Activated CD4-positive, alpha-beta memory T cell treated with anti-CD3 and anti-CD28 coated beads for 36 hours (primary cell): ENCODE measurements at regions not wholly inside any gene's neighbourhood (a gene's known extent, or its start where the extent isn't known, plus 50 kb on each side); places are given as distances from the start of the nearest gene placed in this dataset.
"Not testable (repeated sequence)": the region's sequence is repeated elsewhere in the genome, so short reads cannot be mapped to it uniquely, and the experiment has no call there.

Experiments used
- CTCF ChIA-PET: fragments of 350-600 bp; sonication (Branson Sonifier 250); formaldehyde crosslinking; loops from one replicate; lab custom pipeline; 2021; ENCODE audit warnings: antibody characterized with exemption, inconsistent platforms; lab: Charles Lee
- POLR2A ChIA-PET: fragments of 350-600 bp; sonication (Branson Sonifier 250); formaldehyde crosslinking; loops from one replicate; lab custom pipeline; 2021; ENCODE audit warnings: antibody characterized with exemption; lab: Charles Lee
- DNase-seq: peaks from one replicate; pipeline ENCODE4 v3.0.0-alpha.2; 2020
- H3K27ac Mint-ChIP-seq: one replicate; pipeline ENCODE4 v1.8.0; 2021; ENCODE audit warnings: mixed read lengths
- H3K27me3 Mint-ChIP-seq: one replicate; pipeline ENCODE4 v1.8.0; 2021; ENCODE audit warnings: mixed read lengths
- H3K36me3 Mint-ChIP-seq: one replicate; pipeline ENCODE4 v1.8.0; 2021; ENCODE audit warnings: mixed read lengths
- H3K4me1 Mint-ChIP-seq: one replicate; pipeline ENCODE4 v1.8.0; 2021; ENCODE audit warnings: low read depth, mixed read lengths
- H3K4me3 Mint-ChIP-seq: one replicate; pipeline ENCODE4 v1.8.0; 2021; ENCODE audit warnings: mild to moderate bottlenecking, mixed read lengths
- H3K9me3 Mint-ChIP-seq: one replicate; pipeline ENCODE4 v1.8.0; 2021; ENCODE audit warnings: mixed read lengths
- intact Hi-C: fragments of 100-400 bp; cut with micrococcal nuclease; formaldehyde crosslinking; loops from one replicate; pipeline ENCODE4 v1.15.1; 2023

DNA sequence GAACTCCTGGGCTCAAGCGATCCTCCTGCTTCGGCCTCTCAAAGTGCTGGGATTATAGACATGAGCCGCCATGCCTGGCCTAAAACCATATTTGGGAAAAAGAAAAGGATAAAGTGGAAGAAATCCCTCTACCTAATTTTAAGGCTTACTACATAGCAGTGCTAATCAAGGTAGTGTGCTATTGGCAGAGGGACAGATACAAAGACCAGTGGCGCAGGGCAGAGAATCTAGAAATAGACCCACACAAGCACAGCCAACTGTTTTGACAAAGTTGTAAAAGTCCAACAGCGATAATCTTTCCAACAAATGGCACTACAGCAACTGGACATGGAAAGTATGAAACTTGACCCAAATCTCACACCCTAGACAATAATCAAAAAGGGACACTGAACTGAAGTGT, 138.4 kb downstream of the TFCP2L1 start:
- DNase-seq, result no peak
- Mint-ChIP-seq H3K4me3 (no peak overlapping the region), H3K36me3 (no peaks in the 10 kb centered on the region), H3K9me3 (no peaks in the 10 kb centered on the region), H3K27ac (no peak overlapping the region), H3K4me1 (no peaks in the 10 kb centered on the region), H3K27me3 (no peaks in the 10 kb centered on the region)
- ChIA-PET POLR2A (no interaction called here), CTCF (no interaction called here)
- intact Hi-C loops, result no loop called here

DNA sequence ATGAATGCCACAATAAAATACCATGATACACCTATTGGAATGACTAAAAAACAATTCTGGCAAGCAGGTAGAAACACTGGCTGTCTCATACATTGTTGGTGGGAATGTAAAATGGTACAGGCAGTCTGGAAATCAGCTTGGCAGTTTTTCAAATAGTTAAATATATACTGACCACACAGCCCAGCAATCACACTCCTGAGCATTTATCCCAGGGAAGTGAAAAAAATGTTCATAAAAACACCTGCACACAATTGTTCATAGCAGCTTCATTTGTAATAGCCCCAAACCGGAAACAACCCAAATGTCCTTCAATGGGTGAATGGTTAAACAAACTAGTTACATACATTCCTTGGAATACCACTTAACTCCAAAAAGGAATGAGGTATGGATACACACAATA, 137.2 kb downstream of the TFCP2L1 start:
- no peaks in the 10 kb centered on the region for H3K27me3 Mint-ChIP-seq
- H3K36me3 Mint-ChIP-seq, result no peaks in the 10 kb centered on the region
- no peaks in the 10 kb centered on the region for H3K4me1 Mint-ChIP-seq
- ChIA-PET CTCF (no interaction called here), POLR2A (no interaction called here)
- intact Hi-C loops, result no loop called here
- DNase-seq, result no peak
- H3K27ac Mint-ChIP-seq, result no peak overlapping the region
- H3K4me3 Mint-ChIP-seq, result no peak overlapping the region
- no peaks in the 10 kb centered on the region for H3K9me3 Mint-ChIP-seq

DNA sequence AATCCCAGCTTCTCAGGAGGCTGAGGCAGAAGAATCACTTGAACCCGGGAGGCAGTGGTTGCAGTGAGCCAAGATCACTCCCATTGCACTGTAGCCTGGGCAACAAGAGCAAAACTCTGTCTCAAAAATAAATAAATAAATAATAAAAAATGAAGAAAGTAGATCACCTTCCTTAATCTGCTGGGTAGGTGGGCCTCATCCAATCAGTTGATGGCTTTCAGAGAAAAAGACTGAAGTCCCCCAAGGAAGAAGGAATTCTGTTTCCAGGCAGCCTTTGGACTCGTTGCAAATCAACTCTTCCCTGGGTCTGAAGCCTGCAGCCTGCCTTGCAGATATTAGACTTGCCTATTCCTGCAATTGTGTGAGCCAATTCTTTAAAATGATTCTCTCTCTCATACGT, 136.5 kb downstream of the TFCP2L1 start:
- intact Hi-C loops, result no loop called here
- CTCF ChIA-PET, result no interaction called here
- no peak overlapping the region for H3K27ac Mint-ChIP-seq

DNA sequence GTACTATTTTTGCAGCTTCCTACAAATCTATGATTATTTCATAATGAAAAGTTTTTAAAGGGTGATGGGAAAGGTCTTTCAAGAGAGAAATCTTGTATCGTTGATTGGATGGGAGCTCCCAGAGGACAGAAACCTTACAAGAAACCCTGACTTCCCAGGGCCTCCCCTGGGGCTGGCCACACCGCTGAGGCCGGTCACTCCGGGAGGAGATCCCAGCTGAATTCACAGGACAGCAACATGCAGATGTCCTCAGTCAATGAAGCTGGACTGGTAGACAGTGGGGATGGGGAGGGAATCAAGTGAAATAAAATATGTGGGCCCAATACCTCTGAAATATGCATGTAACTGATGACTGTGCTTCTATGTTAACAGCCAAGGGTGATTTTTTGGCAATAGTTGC, 135.6 kb downstream of the TFCP2L1 start:
- no peaks in the 10 kb centered on the region for H3K4me1 Mint-ChIP-seq
- ChIA-PET CTCF (no interaction called here), POLR2A (no interaction called here)
- H3K9me3 Mint-ChIP-seq, result no peaks in the 10 kb centered on the region
- no peak overlapping the region for H3K4me3 Mint-ChIP-seq
- H3K36me3 Mint-ChIP-seq, result no peaks in the 10 kb centered on the region
- H3K27me3 Mint-ChIP-seq, result no peaks in the 10 kb centered on the region
- intact Hi-C loops, result no loop called here
- H3K27ac Mint-ChIP-seq, result no peak overlapping the region
- DNase-seq, result no peak

More for the DNA sequence above, 136.5 kb downstream of the TFCP2L1 start:
- Mint-ChIP-seq H3K4me1 (no peaks in the 10 kb centered on the region), H3K36me3 (no peaks in the 10 kb centered on the region), H3K27me3 (no peaks in the 10 kb centered on the region), H3K9me3 (no peaks in the 10 kb centered on the region), H3K4me3 (no peak overlapping the region)
- DNase-seq, result no peak
- POLR2A ChIA-PET, result no interaction called here

DNA sequence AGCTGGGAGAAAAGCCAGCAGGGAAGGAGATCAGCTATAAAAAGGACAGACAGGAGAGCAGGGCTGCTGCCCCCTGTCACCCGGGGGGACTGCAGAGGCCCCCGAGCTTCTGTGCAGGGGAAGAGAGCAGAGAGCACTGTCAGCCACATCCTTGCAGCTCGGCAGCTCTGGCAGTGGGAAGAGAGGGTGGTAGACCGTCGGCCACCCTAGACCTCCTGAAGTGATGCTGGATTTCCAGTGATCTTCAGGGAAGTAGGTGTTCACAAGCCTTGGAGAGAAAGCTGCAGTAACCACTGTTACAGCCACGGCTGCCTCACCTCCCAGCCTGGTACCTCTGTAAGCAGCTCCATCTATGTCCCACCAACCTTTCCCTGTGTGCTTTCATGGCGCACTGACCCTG, 134.9 kb downstream of the TFCP2L1 start:
- Mint-ChIP-seq H3K36me3 (no peaks in the 10 kb centered on the region), H3K27me3 (no peaks in the 10 kb centered on the region), H3K4me3 (no peak overlapping the region), H3K9me3 (no peaks in the 10 kb centered on the region), H3K4me1 (no peaks in the 10 kb centered on the region), H3K27ac (no peak overlapping the region)
- no peak for DNase-seq
- ChIA-PET POLR2A (no interaction called here), CTCF (no interaction called here)
- intact Hi-C loops, result no loop called here

DNA sequence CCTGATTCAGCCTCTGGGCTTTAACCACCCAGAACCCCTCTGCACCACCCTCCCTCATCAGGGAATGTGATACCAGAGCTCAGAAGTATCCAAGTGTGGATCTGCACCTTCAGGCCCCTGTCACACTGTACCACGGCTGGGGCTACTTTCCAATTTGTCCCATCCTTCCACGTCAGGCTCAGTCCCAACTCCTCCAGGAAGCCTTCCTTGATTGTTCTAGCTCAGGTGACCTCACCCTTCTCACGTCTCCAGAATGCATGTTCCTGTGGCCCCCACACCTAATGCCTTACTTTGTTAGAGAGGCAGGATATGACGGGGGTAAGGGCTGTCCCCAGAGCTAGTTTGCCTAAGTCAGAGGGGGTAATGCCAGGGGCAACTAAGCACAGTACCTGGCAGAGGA, 134.3 kb downstream of the TFCP2L1 start:
- CTCF ChIA-PET, result no interaction called here
- Mint-ChIP-seq H3K27ac (no peak overlapping the region), H3K4me1 (no peaks in the 10 kb centered on the region), H3K36me3 (no peaks in the 10 kb centered on the region), H3K4me3 (no peak overlapping the region), H3K27me3 (no peaks in the 10 kb centered on the region), H3K9me3 (no peaks in the 10 kb centered on the region)
- no peak for DNase-seq
- POLR2A ChIA-PET, result no interaction called here
- intact Hi-C loops, result no loop called here

DNA sequence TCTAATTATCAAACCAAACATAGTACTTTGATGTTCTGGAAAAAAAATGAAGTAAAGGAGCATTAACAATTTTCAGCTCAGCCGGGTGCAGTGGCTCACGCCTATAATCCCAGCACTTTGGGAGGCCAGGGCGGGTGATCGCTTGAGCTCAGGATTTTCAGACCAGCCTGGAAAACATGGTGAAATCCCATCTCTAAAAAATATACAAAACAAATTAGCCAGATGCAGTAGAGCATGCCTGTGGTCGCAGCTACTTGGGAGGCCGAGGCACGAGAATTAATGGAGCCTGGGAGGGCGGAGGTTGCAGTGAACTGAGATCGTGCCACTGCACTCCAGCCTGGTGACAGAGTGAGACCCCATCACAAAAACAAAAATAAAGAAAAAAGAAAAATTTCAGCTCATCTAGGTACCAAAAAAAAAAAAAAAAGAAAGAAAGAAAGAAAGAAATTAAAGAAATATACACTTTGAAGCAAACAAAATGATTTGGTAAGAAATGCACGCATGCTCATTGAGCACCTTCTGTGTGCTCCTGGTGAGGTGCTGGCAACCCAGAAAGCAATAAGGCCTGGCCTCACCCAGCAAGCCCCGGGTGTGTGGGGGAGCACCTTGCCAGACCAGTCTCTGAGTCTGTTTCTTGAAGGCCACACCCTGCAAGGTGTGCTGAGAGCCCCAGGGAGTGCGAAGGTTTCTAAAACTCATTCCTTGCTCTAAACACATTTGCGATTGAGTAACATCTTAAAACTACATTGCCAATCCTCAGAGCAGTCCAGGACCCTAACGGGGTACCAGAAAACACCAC, 133.5 kb downstream of the TFCP2L1 start:
- Mint-ChIP-seq H3K36me3 (no peaks in the 10 kb centered on the region), H3K27ac (no peak overlapping the region), H3K27me3 (no peaks in the 10 kb centered on the region), H3K9me3 (peaks cover 3% of the 10 kb centered on the region), H3K4me1 (no peaks in the 10 kb centered on the region), H3K4me3 (no peak overlapping the region)
- intact Hi-C loops, result no loop called here
- no peak for DNase-seq
- ChIA-PET POLR2A (no interaction called here), CTCF (no interaction called here)

DNA sequence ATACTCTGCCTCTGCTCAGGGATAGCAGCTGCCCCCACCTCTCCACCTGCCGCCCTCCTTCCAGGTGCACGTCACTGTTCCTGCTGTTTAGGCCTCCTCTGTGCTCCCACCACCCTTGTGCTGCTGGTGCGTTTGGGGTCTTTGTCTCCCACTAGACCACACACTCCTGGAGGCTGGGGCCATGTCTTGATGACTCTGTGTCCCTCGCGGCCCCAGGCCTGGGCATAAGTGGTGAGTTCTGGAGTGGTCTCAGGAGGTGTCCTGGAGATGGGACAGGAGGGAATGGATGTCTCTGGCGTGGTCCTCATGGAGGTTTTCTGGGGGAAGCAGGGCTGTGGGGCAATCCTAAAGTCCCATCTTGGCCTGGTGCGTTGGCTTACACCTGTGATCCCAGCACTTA, 132.1 kb downstream of the TFCP2L1 start:
- H3K27me3 Mint-ChIP-seq, result no peaks in the 10 kb centered on the region
- H3K36me3 Mint-ChIP-seq, result no peaks in the 10 kb centered on the region
- no peak overlapping the region for H3K4me3 Mint-ChIP-seq
- intact Hi-C loops, result no loop called here
- CTCF ChIA-PET, result no interaction called here
- no peak overlapping the region for H3K27ac Mint-ChIP-seq
- H3K4me1 Mint-ChIP-seq, result no peaks in the 10 kb centered on the region
- POLR2A ChIA-PET, result no interaction called here
- no peak for DNase-seq
- H3K9me3 Mint-ChIP-seq, result peaks cover 16% of the 10 kb centered on the region

DNA sequence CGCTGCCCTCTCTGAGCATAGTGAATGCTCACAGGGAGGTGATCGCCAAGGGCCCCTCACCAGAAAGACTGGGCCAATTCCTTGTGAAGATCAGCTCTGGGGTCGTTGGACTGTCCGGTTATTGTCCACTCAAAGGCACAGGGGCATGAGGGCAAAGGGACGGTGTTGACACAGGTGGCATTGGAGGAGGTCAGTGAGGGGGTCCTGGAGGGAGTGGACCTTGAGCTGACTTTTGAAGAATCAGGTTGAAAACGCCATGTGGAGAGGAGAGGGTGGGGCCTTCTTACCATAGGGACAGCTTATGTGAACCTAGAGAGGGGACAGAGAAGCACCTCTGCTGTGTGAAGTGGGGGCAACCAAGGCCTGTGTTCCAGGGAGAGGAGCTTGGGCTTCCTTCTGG, 131.5 kb downstream of the TFCP2L1 start:
- no peaks in the 10 kb centered on the region for H3K4me1 Mint-ChIP-seq
- ChIA-PET POLR2A (no interaction called here), CTCF (no interaction called here)
- intact Hi-C loops, result no loop called here
- DNase-seq, result no peak
- peaks cover 21% of the 10 kb centered on the region for H3K9me3 Mint-ChIP-seq
- H3K36me3 Mint-ChIP-seq, result peaks cover 2% of the 10 kb centered on the region
- H3K27ac Mint-ChIP-seq, result no peak overlapping the region
- H3K4me3 Mint-ChIP-seq, result no peak overlapping the region
- H3K27me3 Mint-ChIP-seq, result no peaks in the 10 kb centered on the region

DNA sequence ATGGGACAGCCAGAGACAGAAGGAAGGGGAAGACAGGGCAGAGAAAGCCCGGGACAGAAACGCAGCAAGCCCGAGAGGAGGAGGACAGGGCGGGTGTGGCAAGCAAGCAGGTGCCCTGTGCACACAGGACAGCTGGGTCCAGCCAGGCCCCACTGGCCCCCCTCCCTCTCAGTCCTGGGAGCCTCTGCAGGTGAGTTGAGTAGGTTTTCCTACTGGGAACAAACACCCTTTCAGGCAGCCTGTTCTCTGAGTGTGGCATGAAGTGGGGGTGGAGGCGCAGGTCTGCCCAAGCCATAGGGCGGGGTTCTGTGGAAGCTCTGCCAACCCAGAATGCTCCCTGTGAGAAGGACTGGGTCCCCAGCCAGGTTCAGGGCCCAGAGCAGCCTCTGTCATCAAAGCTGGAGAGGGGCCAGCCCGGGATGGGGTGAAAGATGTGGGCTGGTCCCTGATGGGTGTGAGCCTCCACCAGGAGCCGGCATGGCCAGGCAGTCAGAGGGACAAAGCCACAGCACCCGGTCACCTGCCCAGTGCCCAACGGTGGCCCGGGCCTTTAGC, 129.4 kb downstream of the TFCP2L1 start:
- no peaks in the 10 kb centered on the region for H3K27me3 Mint-ChIP-seq
- intact Hi-C loops, result no loop called here
- H3K27ac Mint-ChIP-seq, result no peak overlapping the region
- H3K4me1 Mint-ChIP-seq, result no peaks in the 10 kb centered on the region
- peaks cover 21% of the 10 kb centered on the region for H3K9me3 Mint-ChIP-seq
- POLR2A ChIA-PET, result no interaction called here
- H3K4me3 Mint-ChIP-seq, result no peak overlapping the region
- DNase-seq, result no peak
- CTCF ChIA-PET, result no interaction called here
- H3K36me3 Mint-ChIP-seq, result peaks cover 2% of the 10 kb centered on the region

DNA sequence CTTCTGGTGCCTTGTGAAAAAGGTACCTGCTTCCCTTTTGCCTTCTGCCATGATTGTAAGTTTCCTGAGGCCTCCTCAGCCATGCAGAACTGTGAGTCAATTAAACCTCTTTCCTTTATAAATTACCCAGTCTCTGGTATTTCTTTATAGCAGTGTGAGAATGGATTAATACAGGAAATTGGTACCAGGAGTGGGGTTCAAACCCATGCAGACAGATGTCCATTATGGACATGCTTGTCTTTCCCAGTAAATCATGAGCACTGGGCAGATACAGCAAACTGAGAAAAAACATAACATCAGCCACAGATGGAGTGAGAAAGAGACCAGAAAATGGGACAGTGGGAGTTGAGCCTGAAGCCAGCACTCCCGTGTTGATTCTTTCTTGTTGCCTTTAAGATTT, 127.5 kb downstream of the TFCP2L1 start:
- H3K27me3 Mint-ChIP-seq, POLR2A ChIA-PET, H3K4me1 Mint-ChIP-seq, H3K4me3 Mint-ChIP-seq, H3K27ac Mint-ChIP-seq, CTCF ChIA-PET, H3K36me3 Mint-ChIP-seq, intact Hi-C loops, DNase-seq: not testable (repeated sequence)
- peaks cover 21% of the 10 kb centered on the region for H3K9me3 Mint-ChIP-seq

DNA sequence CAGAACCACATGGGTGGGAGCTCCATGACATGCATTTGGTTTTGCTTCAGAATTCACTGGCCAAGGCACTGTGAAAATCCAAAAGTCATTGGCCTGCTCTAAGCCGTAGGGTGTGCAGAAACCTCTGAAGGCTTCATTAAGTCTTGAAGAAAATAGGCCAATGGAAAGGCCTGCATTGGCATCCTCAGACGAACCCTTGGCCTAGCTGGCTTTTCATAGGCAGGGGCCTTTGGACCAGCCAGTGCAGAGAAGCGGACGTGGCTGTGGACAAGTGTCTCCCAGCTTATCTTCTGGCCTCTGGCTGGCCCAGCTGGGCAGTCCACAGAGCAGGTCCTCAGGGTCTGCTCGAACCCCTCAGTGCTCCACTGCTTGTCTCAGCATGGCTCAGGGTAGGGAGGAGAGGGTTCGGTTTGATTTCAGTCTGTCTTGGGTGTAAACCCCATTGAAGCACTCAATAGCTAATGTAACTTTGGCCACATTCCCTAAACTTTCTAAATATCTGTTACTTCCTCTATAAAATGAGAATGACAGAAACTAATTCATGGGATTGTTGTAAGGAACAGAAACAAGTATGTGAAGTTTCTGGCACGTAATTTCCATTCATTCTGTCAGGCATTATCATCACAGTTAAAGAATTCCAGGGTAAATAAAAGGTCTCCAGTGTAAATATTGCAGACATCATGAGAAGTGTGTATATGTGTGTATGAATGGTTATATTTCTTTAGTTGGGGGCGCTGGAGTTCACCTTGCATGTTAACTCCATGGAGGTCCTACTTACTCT, 125.5 kb downstream of the TFCP2L1 start:
- H3K4me1 Mint-ChIP-seq, result no peaks in the 10 kb centered on the region
- H3K27me3 Mint-ChIP-seq, result peaks cover 2% of the 10 kb centered on the region
- intact Hi-C loops, result no loop called here
- ChIA-PET CTCF (interaction anchor here (1.4 kb wide), 1 partner anchor 79 kb away, joined by 3 read pairs; no protein-coding TSS in a partner anchor), POLR2A (no interaction called here)
- H3K36me3 Mint-ChIP-seq, result peaks cover 2% of the 10 kb centered on the region
- H3K4me3 Mint-ChIP-seq, result no peak overlapping the region
- H3K9me3 Mint-ChIP-seq, result peaks cover 31% of the 10 kb centered on the region
- no peak overlapping the region for H3K27ac Mint-ChIP-seq
- DNase-seq, result no peak
